Psoas muscle (tissue), 7 donors: ENCODE measurements at regions not wholly inside any gene's neighbourhood (a gene's known extent, or its start where the extent isn't known, plus 50 kb on each side); places are given as distances from the start of the nearest gene placed in this dataset.
A peak's percentile ranks its signal among the peaks of the same experiment; 100 is the strongest.

ENCODE experiments used
- ATAC-seq, 4 donors: fragments of 200-7000 bp; cut with Tn5 transposase; one replicate each; pipeline ENCODE4 v1.9.1; 2020; ENCODE audit warnings: moderate library complexity in 3 of 4, mild to moderate bottlenecking in 2 of 4
- DNase-seq, 2 donors: peaks; one replicate each; pipeline ENCODE4 v3.0.0-alpha.2; 2020
- H3K27ac ChIP-seq: fragments of 200-600 bp; one replicate; pipeline ENCODE4 v1.8.0; 2022
- H3K27me3 ChIP-seq, 3 donors: fragments of 200-600 bp in 1 of 3; one replicate each; pipeline versions ENCODE4 v1.6.1 to v1.8.0; 2013 to 2022; ENCODE audit warnings: low read length in 2 of 3, mild to moderate bottlenecking in 2 of 3, moderate library complexity in 1 of 3; ENCODE audit not compliant: insufficient read depth in 3 of 3
- H3K36me3 ChIP-seq, 2 donors: fragments of 200-600 bp in 1 of 2; one replicate each; pipeline versions ENCODE4 v1.6.1 to v1.8.0; 2013 to 2022; ENCODE audit warnings: low read depth in 1 of 2, mild to moderate bottlenecking in 1 of 2, moderate library complexity in 1 of 2; ENCODE audit not compliant: insufficient read depth in 1 of 2
- H3K4me1 ChIP-seq: fragments of 200-600 bp; one replicate; pipeline ENCODE4 v1.8.0; 2022
- H3K4me3 ChIP-seq: fragments of 200-600 bp; one replicate; pipeline ENCODE4 v1.8.0; 2022; ENCODE audit warnings: mild to moderate bottlenecking
- H3K9me3 ChIP-seq: fragments of 200-600 bp; one replicate; pipeline ENCODE4 v1.8.0; 2022
- WGBS, 3 donors: extraction: QIAGEN DNeasy Blood & Tissue Kit; methylation state at CpG; one replicate each; pipeline versions ENCODE4 v1.1.6 to v1.1.7; 2013; 5-methylcytosine and 5-hydroxymethylcytosine counted together
- intact Hi-C, 2 donors: fragments of 100-400 bp; cut with DNase I; formaldehyde crosslinking; loops; one replicate each; pipeline versions ENCODE4 v1.11.0 to v1.14.2; 2022
- TF ChIP-seq, protein P1 (sequence below): fragments of 200-600 bp; IDR thresholded peaks from one replicate; pipeline ENCODE4 v1.8.0; 2022; ENCODE audit warnings: antibody characterized with exemption
- donor health status: healthy with polysubstance abuse.
- donor health status: DM: no; HTN: no; CAD: no; lungs with moderate emphysema.
- donor health status: Bipolar disorder and iron deficiency.
- donor health status: healthy.
- donor health status: DM: yes; HTN: yes; CAD: no.
- donor health status: DM: no; HTN: no; CAD: no.
- donor health status: DM: yes; HTN: yes; CAD: no.

DNA sequence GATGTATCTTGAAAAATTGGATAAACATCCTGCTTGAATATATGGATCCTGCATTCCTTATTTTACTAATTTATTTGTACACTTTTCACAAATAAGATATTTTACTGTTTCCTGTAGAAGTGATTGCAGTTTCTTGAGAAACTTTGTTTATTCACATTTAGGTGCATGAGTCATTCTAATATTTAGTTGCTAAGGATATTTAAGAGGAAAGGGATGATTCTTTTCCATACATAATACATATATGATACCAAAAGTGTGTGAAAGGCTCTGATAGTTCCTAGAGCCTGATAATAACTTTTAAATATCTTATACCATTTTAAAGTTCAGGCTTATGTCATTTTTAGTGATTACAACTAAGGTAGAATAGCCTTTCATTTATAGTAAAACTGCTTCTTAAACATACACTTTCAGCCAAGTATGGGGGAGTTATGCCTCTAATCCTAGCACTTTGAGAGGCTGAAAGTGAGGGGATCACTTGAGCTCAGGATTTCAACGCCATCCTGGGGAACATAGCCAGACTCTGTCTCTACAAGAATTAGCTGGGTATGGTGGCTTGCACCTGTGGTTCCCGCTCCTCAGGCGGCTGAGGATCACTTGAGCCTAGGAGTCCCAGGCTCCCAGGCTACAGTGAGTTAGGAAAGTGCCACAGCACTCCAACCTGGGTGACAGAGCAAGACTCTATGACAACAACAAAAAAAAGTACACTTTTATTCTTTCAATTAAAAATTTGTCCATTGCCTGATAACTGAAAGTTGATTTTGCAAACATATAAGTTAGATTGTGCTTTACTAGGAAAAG lies 262.6 kb upstream of the LRIG3 start:
- Histone ChIP-seq H3K4me1 (no peaks in the 10 kb centered on the region), H3K27me3 (no peaks in the 10 kb centered on the region), H3K9me3 (no peaks in the 10 kb centered on the region), H3K4me3 (no peak overlapping the region), H3K27ac (no peak overlapping the region), H3K36me3 (no peaks in the 10 kb centered on the region)
- intact Hi-C loops, result no loop called here
- no peak for ATAC-seq
- TF ChIP-seq, protein P1, sequence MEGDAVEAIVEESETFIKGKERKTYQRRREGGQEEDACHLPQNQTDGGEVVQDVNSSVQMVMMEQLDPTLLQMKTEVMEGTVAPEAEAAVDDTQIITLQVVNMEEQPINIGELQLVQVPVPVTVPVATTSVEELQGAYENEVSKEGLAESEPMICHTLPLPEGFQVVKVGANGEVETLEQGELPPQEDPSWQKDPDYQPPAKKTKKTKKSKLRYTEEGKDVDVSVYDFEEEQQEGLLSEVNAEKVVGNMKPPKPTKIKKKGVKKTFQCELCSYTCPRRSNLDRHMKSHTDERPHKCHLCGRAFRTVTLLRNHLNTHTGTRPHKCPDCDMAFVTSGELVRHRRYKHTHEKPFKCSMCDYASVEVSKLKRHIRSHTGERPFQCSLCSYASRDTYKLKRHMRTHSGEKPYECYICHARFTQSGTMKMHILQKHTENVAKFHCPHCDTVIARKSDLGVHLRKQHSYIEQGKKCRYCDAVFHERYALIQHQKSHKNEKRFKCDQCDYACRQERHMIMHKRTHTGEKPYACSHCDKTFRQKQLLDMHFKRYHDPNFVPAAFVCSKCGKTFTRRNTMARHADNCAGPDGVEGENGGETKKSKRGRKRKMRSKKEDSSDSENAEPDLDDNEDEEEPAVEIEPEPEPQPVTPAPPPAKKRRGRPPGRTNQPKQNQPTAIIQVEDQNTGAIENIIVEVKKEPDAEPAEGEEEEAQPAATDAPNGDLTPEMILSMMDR, result no peak
- WGBS, 3 donors, result 45 to 56% (median 46%) methylated on average over 3 of the region's 3 CpGs
- DNase-seq, result peak in 1 of 2 donors; percentile 32

GRCh38 chr12:59182191-59182590 lies 261.9 kb upstream of the LRIG3 start:
- Histone ChIP-seq H3K9me3 (no peaks in the 10 kb centered on the region), H3K4me1 (no peaks in the 10 kb centered on the region), H3K4me3 (no peak overlapping the region), H3K27ac (no peak overlapping the region), H3K36me3 (no peaks in the 10 kb centered on the region), H3K27me3 (no peaks in the 10 kb centered on the region)
- TF ChIP-seq, protein P1, result no peak
- no peak for DNase-seq
- no peak for ATAC-seq
- 60 to 74% (median 70%) methylated on average over 4 of the region's 4 CpGs for WGBS, 3 donors
- intact Hi-C loops, result no loop called here

DNA sequence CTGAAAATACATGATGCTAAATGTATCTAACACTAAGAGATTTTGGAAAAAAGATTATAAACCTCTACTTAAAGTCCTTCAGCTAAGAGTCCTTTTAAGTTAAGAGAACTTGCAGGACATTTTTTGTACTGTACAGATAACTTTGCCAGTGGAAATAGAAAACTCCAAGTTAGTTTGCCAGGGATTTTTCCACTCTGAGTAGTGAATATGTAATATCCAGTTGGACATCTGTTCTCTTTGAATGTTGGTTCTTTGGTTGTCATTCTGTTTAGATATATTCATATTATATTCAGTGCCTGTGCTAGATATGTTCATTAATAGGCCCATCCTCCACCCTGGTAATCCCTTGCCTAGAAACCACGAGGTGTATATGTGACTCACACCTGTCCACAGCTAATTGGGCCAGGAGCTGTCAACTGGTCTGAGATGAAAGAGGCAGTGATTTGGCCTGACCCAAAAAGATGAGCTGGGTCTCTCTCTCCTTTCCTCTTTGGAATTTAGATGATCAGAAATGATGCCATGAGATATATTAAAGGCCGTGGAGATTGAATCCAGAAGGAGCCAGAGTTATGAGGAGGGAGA lies 261.0 kb upstream of the LRIG3 start:
- Histone ChIP-seq H3K4me3 (no peak overlapping the region), H3K27ac (no peak overlapping the region), H3K4me1 (no peaks in the 10 kb centered on the region), H3K27me3 (no peaks in the 10 kb centered on the region), H3K36me3 (no peaks in the 10 kb centered on the region), H3K9me3 (no peaks in the 10 kb centered on the region)
- ATAC-seq (no peak), DNase-seq (no peak)
- WGBS, 3 donors, result 40 to 56% (median 43%) methylated on average over 2 of the region's 2 CpGs
- intact Hi-C loops, result no loop called here
- TF ChIP-seq, protein P1, result no peak

DNA sequence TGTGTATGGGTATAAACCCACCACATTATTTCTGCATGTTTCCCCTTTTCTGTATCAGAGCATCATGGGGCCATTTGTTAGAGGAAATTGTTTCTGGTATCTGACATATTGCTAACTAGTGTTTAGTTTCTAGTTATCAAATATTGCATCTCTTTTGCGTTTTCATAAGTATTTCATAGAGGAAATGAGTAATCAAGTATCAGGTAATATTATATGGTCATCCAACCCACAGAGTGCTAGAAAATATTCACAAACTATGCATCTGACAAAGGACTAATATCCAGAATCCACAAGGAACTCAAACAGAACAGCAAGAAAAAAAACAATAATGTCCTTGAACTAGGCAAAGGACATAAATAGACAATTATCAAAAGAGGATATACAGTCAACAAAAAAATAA lies 258.9 kb upstream of the LRIG3 start:
- Histone ChIP-seq H3K36me3 (no peaks in the 10 kb centered on the region), H3K4me1 (no peaks in the 10 kb centered on the region), H3K9me3 (no peaks in the 10 kb centered on the region), H3K27ac (no peak overlapping the region), H3K4me3 (no peak overlapping the region), H3K27me3 (no peaks in the 10 kb centered on the region)
- WGBS, 3 donors, result 62 to 85% (median 67%) methylated on average over 1 of the region's 1 CpG
- ATAC-seq, result no peak
- intact Hi-C loops, result no loop called here
- DNase-seq, result no peak
- TF ChIP-seq, protein P1, result no peak
